ENCODE measurements at regions not wholly inside any gene's neighbourhood (a gene's known extent, or its start where the extent isn't known, plus 50 kb on each side); places are given as distances from the start of the nearest gene placed in this dataset.

- no peak overlapping the region for H3K4me2 ChIP-seq
- ChIA-PET POLR2A (no interaction called here), CTCF (interaction anchor here (0.7 to 1.1 kb wide), 3 partner anchors 10 to 24 kb away, joined by 3 read pairs; no protein-coding TSS in a partner anchor)
- WGBS (ENCODE audit: low lambda C conversion rate) = 94% methylated on average over 7 of the region's 7 CpGs
- no peaks in the 10 kb centered on the region for H3K27me3 ChIP-seq (ENCODE audit: insufficient read depth)
- no peaks in the 10 kb centered on the region for H3K9me3 ChIP-seq
- peaks cover 2 to 18% of the 10 kb centered on the region in 2 experiments; a peak in 2 of 4 replicates for H3K4me1 ChIP-seq (ENCODE audit: control insufficient read depth in 1 of 2, insufficient read depth in 2 of 2, low read depth in 1 of 2, low read length in 1 of 2)
- H2AFZ ChIP-seq (ENCODE audit: low read depth) = no peak overlapping the region
- H3K36me3 ChIP-seq (replicated peaks in 1 of 2; ENCODE audit: control insufficient read depth in 1 of 2, insufficient read depth in 2 of 2, low read length in 1 of 2) = no peaks in the 10 kb centered on the region
- no peaks in the 10 kb centered on the region for H3K9me2 ChIP-seq
- H3F3A ChIP-seq (replicated peaks; ENCODE audit: insufficient read depth) = no peaks in the 10 kb centered on the region
- no peak overlapping the region for H3K27ac ChIP-seq (ENCODE audit: low read depth in 2 of 2, low read length in 1 of 2)
- H3K79me2 ChIP-seq (ENCODE audit: insufficient read depth) = no peaks in the 10 kb centered on the region
- no peaks in the 10 kb centered on the region for H4K20me1 ChIP-seq (ENCODE audit: insufficient read depth)
- no peak overlapping the region for H3K9ac ChIP-seq
- no peak for DNase-seq
- H3K4me3 ChIP-seq (ENCODE audit: low read depth in 2 of 2, low read length in 1 of 2) = no peak overlapping the region
- no peak for TF ChIP-seq USF2 (IDR thresholded peaks at IDR 0.05; ENCODE audit: borderline replicate concordance, low read depth, low read length)
- no peak for TF ChIP-seq TEAD4 (IDR thresholded peaks at IDR 0.05; ENCODE audit: borderline replicate concordance, insufficient read depth)
- no peak for TF ChIP-seq REST (IDR thresholded peaks at IDR 0.05; ENCODE audit: low read depth, low read length)
- TF ChIP-seq ELF1 (IDR thresholded peaks at IDR 0.05) = no peak
- TF ChIP-seq TAF1 (IDR thresholded peaks at IDR 0.05; ENCODE audit: borderline replicate concordance, low read depth, low read length) = no peak
- TF ChIP-seq ZBTB33 (IDR thresholded peaks at IDR 0.05; ENCODE audit: borderline replicate concordance, low read depth) = no peak
- TF ChIP-seq POLR2AphosphoS5 (IDR thresholded peaks at IDR 0.05; ENCODE audit: low read depth, low read length) = no peak
- no peak for TF ChIP-seq NFIC (IDR thresholded peaks at IDR 0.05; ENCODE audit: borderline replicate concordance)
- no peak for TF ChIP-seq GATA2 (CRISPR knock-in tag; IDR thresholded peaks at IDR 0.05)
- no peak for TF ChIP-seq MEF2A (IDR thresholded peaks at IDR 0.05; ENCODE audit: borderline replicate concordance, low read depth)
- TF ChIP-seq CTCF (IDR thresholded peaks at IDR 0.05) = no peak
- no peak for TF ChIP-seq EZH2phosphoT487 (IDR thresholded peaks at IDR 0.05; ENCODE audit: borderline replicate concordance, low read depth)
- no peak for TF ChIP-seq NRF1 (IDR thresholded peaks at IDR 0.05; ENCODE audit: low read depth, low read length)
- TF ChIP-seq RCOR1 (IDR thresholded peaks at IDR 0.05; ENCODE audit: low read length) = no peak
- TF ChIP-seq JUND (IDR thresholded peaks at IDR 0.05) = no peak
- TF ChIP-seq IRF3 (IDR thresholded peaks at IDR 0.05; ENCODE audit: low read depth, low read length) = no peak
- no peak for TF ChIP-seq RFX5 (IDR thresholded peaks at IDR 0.05; ENCODE audit: low read length)
Measured at GRCh38 chr14:51360592-51360991, 120.5 kb downstream of the TMX1 start.

All from SK-N-SH (cell line).